ENCODE measurements at regions not wholly inside any gene's neighbourhood (a gene's known extent, or its start where the extent isn't known, plus 50 kb on each side); places are given as distances from the start of the nearest gene placed in this dataset.

DNA sequence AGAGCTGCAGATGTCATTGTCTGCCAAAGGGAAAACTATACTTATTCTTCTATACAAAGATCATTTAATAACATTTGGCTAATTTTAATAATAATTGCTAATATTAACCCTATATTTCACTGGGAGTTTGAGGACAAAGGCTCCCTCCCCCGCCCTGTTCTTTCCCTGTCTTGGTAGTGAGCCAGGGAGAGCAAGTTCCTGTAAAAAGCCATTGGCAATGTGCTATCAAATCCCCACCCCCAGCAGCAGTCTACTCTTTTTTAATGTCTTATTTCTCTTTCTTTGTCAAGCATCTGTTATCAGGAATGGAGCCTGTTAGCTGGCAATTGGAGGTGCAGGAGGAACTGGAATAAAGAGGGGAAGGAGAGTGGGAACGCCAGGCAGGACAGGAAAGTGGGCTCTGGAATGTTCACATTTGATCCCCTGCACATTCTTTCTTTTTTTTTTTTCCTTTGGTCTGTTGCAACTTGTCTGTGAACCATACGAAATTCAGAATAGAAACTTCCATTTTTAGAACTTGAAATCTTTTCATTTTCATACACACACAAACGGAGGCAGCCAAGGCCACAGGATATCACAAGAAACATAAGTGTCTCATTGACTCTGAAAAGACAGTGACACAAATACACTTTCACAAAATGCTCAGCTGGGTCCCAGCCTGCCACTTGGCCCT, 664.8 kb upstream of the ZNF608 start:
- Histone ChIP-seq H3K4me1 (ENCODE audit: control insufficient read depth, insufficient read depth, low read length) (peaks cover 22% of the 10 kb centered on the region), H3K36me3 (ENCODE audit: control insufficient read depth, insufficient read depth, low read length) (no peaks in the 10 kb centered on the region), H3K9me3 (ENCODE audit: control insufficient read depth, low read length) (peaks cover 11% of the 10 kb centered on the region), H3K9ac (ENCODE audit: extremely low read depth, low read length, poor library complexity, severe bottlenecking) (no peak overlapping the region), H3K27me3 (ENCODE audit: control insufficient read depth, insufficient read depth, low read length, poor library complexity, severe bottlenecking) (peaks cover 25% of the 10 kb centered on the region), H3K27ac (ENCODE audit: low read depth, low read length) (peak overlapping the region; percentile 98), H3K4me3 (ENCODE audit: low read length) (no peak overlapping the region)
- H3K9me3 Mint-ChIP-seq, result peaks cover under 1% of the 10 kb centered on the region
- TF ChIP-seq, protein P1, sequence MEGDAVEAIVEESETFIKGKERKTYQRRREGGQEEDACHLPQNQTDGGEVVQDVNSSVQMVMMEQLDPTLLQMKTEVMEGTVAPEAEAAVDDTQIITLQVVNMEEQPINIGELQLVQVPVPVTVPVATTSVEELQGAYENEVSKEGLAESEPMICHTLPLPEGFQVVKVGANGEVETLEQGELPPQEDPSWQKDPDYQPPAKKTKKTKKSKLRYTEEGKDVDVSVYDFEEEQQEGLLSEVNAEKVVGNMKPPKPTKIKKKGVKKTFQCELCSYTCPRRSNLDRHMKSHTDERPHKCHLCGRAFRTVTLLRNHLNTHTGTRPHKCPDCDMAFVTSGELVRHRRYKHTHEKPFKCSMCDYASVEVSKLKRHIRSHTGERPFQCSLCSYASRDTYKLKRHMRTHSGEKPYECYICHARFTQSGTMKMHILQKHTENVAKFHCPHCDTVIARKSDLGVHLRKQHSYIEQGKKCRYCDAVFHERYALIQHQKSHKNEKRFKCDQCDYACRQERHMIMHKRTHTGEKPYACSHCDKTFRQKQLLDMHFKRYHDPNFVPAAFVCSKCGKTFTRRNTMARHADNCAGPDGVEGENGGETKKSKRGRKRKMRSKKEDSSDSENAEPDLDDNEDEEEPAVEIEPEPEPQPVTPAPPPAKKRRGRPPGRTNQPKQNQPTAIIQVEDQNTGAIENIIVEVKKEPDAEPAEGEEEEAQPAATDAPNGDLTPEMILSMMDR (conservative IDR thresholded peaks at IDR 0.05), result no peak
- no peaks in the 10 kb centered on the region for H3K36me3 Mint-ChIP-seq (ENCODE audit: low read depth)
- peaks cover 62% of the 10 kb centered on the region for H3K4me1 Mint-ChIP-seq
- DNase-seq, result peak; percentile 64
- H3K27me3 Mint-ChIP-seq (ENCODE audit: insufficient read depth), result peaks cover 15% of the 10 kb centered on the region
- WGBS, 2 experiments (ENCODE audit: insufficient coverage in 1 of 2, insufficient read length in 1 of 2), result 35 to 51% methylated on average over 2 to 4 of the region's 4 CpGs
- peak overlapping the region; percentile 79 for H3K27ac Mint-ChIP-seq
- peak overlapping the region; percentile 21 for H3K4me3 Mint-ChIP-seq

DNA sequence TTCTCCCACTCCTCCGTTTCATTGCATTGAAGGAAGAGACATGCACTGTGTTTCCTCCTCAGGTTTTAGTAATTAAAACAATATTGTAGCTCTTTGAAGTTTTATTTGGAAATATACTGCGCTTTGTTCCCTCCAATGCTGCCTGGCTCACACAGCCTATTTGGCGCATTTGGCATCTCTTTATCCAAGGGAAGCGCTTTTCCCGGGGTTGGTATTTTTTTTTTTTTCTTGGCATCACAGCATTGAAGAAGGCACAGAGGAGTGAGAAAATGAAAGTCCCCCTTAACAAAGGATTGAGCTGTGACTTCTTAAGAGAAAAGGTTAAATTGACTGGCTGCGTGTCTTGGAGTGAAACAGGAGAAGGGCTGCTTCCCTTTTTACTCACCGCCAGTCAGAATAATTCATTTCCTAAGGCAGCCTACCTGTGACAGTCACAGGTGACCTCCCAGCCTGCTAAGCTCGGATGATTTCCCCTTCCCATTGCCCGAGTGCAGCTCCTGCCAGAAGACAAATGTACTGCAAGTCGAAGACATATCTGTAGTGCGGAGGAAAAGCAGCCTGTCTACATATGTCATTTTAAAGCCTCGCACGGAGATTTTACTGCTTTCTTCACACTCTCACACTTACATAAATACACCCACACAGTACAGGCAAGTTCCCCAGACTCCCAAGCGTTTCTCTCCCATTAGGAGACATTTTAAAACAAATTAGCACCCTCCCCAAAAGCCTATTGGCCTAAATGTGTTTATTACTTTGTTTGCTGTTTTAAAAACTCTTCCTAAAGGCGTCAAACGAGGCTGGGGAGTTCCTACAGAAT, 665.5 kb upstream of the ZNF608 start:
- DNase-seq, result peak; percentile 80
- H3K9ac ChIP-seq (ENCODE audit: extremely low read depth, low read length, poor library complexity, severe bottlenecking), result no peak overlapping the region
- TF ChIP-seq, protein P1 (conservative IDR thresholded peaks at IDR 0.05), result peak; percentile 48
- peaks cover 19% of the 10 kb centered on the region for H3K27me3 ChIP-seq (ENCODE audit: control insufficient read depth, insufficient read depth, low read length, poor library complexity, severe bottlenecking)
- peaks cover 10% of the 10 kb centered on the region for H3K27me3 Mint-ChIP-seq (ENCODE audit: insufficient read depth)
- peak overlapping the region; percentile 54 for H3K27ac Mint-ChIP-seq
- no peak overlapping the region for H3K4me3 ChIP-seq (ENCODE audit: low read length)
- 50 to 60% methylated on average over 6 to 16 of the region's 16 CpGs for WGBS, 2 experiments (ENCODE audit: insufficient coverage in 1 of 2, insufficient read length in 1 of 2)
- H3K4me1 ChIP-seq (ENCODE audit: control insufficient read depth, insufficient read depth, low read length), result peaks cover 22% of the 10 kb centered on the region
- H3K36me3 ChIP-seq (ENCODE audit: control insufficient read depth, insufficient read depth, low read length), result no peaks in the 10 kb centered on the region
- H3K9me3 Mint-ChIP-seq, result no peaks in the 10 kb centered on the region
- peaks cover 62% of the 10 kb centered on the region for H3K4me1 Mint-ChIP-seq
- peak overlapping the region; percentile 21 for H3K4me3 Mint-ChIP-seq
- no peaks in the 10 kb centered on the region for H3K36me3 Mint-ChIP-seq (ENCODE audit: low read depth)
- H3K27ac ChIP-seq (ENCODE audit: low read depth, low read length), result peak overlapping the region; percentile 98
- H3K9me3 ChIP-seq (ENCODE audit: control insufficient read depth, low read length), result peaks cover 4% of the 10 kb centered on the region

DNA sequence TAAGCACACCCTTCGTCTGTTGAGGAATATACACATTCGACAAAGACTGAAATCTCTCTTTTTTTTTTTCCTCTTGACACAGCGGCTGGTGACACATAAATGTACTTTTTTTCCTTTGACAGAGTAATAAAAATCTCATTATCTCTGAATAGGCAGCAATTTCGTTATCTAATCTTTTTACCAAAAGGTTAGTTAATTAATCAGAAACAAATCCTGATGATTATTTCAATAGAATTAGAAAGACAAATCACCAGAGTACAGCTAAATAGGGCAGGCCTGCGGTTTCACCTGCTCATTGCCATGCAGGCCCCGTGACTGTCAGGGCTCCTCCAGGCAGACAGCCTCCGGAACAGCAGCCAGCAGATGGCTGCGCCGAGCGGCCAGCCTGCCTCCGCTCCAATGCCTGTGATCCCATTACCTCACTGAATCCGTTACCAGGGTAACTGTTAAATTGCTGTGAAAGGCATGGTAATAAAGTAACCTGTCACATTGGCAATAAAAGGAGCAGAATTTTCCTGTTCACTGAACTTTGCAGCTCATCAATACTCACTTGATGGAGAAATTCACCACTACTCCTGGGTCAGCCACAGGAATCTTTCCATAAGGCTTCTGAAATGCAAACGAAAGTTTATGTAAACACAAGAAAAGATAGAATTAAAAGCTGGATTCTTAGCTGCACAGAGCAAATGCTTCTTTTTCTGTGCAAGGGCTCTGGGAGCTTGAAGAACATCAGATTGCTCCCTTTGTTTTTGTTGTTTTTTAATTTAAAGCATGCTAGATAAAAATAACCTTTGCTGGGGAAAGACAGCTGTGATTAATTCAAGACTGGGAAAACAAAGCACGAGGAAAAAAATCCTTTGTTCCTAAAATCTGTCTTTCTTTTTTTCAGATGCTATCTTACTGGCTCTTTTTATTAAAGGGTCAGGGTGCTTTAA, 666.4 kb upstream of the ZNF608 start:
- Histone ChIP-seq H3K9me3 (ENCODE audit: control insufficient read depth, low read length) (no peaks in the 10 kb centered on the region), H3K9ac (ENCODE audit: extremely low read depth, low read length, poor library complexity, severe bottlenecking) (no peak overlapping the region), H3K27me3 (ENCODE audit: control insufficient read depth, insufficient read depth, low read length, poor library complexity, severe bottlenecking) (peaks cover 10% of the 10 kb centered on the region), H3K27ac (ENCODE audit: low read depth, low read length) (peak overlapping the region; percentile 98), H3K4me1 (ENCODE audit: control insufficient read depth, insufficient read depth, low read length) (peaks cover 22% of the 10 kb centered on the region), H3K36me3 (ENCODE audit: control insufficient read depth, insufficient read depth, low read length) (no peaks in the 10 kb centered on the region), H3K4me3 (ENCODE audit: low read length) (no peak overlapping the region)
- Mint-ChIP-seq H3K4me1 (peaks cover 62% of the 10 kb centered on the region), H3K36me3 (ENCODE audit: low read depth) (no peaks in the 10 kb centered on the region), H3K27ac (no peak overlapping the region), H3K27me3 (ENCODE audit: insufficient read depth) (peaks cover 6% of the 10 kb centered on the region), H3K9me3 (no peaks in the 10 kb centered on the region), H3K4me3 (no peak overlapping the region)
- TF ChIP-seq, protein P1 (conservative IDR thresholded peaks at IDR 0.05), result peak; percentile 66
- WGBS, 2 experiments (ENCODE audit: insufficient coverage in 1 of 2, insufficient read length in 1 of 2), result 27 to 41% methylated on average over 4 to 14 of the region's 14 CpGs
- DNase-seq, result peak; percentile 91
